Central memory CD8-positive, alpha-beta T cell (primary cell): ENCODE measurements at regions not wholly inside any gene's neighbourhood (a gene's known extent, or its start where the extent isn't known, plus 50 kb on each side); places are given as distances from the start of the nearest gene placed in this dataset.
"Not testable (repeated sequence)": the region's sequence is repeated elsewhere in the genome, so short reads cannot be mapped to it uniquely, and the experiment has no call there.

ENCODE experiments used
- ATAC-seq: fragments of 150-1000 bp; cut with Tn5 transposase; replicated peaks from 2 replicates; pipeline ENCODE4 v1.10.0; 2022; ENCODE audit warnings: mild to moderate bottlenecking, moderate FRiP score, moderate number of reproducible peaks; ENCODE audit not compliant: poor library complexity, severe bottlenecking; ENCODE audit errors: extremely low read depth
- DNase-seq, 2 donors: peaks; one replicate each; pipeline ENCODE4 v3.0.0; 2021; ENCODE audit warnings: low spot score in 2 of 2
- H3K27ac Mint-ChIP-seq: one replicate; pipeline ENCODE4 v1.8.0; 2022; ENCODE audit warnings: low read depth, mild to moderate bottlenecking, moderate library complexity, mixed read lengths
- H3K27me3 Mint-ChIP-seq: one replicate; pipeline ENCODE4 v1.8.0; 2022; ENCODE audit warnings: mixed read lengths
- H3K36me3 Mint-ChIP-seq: one replicate; pipeline ENCODE4 v1.8.0; 2022; ENCODE audit warnings: mild to moderate bottlenecking, moderate library complexity, mixed read lengths; ENCODE audit not compliant: insufficient read depth
- H3K4me1 Mint-ChIP-seq: one replicate; pipeline ENCODE4 v1.8.0; 2022; ENCODE audit warnings: mixed read lengths
- H3K4me3 Mint-ChIP-seq: one replicate; pipeline ENCODE4 v1.8.0; 2022; ENCODE audit warnings: mild to moderate bottlenecking, moderate library complexity, mixed read lengths
- H3K9me3 Mint-ChIP-seq: one replicate; pipeline ENCODE4 v1.8.0; 2022; ENCODE audit warnings: mixed read lengths

- ATAC-seq (no peak), DNase-seq (no peak)
- Mint-ChIP-seq H3K27ac (no peak overlapping the region), H3K27me3 (peaks cover 22% of the 10 kb centered on the region), H3K4me1 (no peaks in the 10 kb centered on the region), H3K4me3 (no peak overlapping the region), H3K9me3 (no peaks in the 10 kb centered on the region), H3K36me3 (peaks cover 2% of the 10 kb centered on the region)
Observed at GRCh38 chr5:77874691-77875090, 98.6 kb upstream of the TBCA start.

DNA sequence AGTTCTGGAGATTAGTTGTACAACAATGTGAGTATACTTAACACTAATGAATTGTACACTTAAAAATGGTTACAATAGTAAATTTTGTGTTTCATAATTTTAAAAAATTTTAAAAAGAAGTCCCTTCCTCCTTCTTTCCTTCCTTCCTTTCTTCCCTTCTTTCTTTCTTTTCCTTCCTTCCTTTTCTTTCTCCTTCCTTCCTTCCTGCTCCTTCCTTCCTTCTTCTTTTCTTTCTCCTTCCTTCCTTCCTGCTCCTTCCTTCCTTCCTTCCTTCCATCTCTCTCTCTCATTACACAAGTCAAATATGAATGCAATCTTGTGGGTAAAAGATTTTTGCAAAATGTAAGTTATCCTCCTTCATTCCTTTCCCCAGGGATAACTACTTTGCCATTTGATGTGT lies 97.1 kb upstream of the TBCA start:
- H3K4me3 Mint-ChIP-seq = no peak overlapping the region
- peaks cover 22% of the 10 kb centered on the region for H3K27me3 Mint-ChIP-seq
- no peak for DNase-seq
- H3K27ac Mint-ChIP-seq = no peak overlapping the region
- ATAC-seq = no peak
- no peaks in the 10 kb centered on the region for H3K9me3 Mint-ChIP-seq
- H3K4me1 Mint-ChIP-seq = no peaks in the 10 kb centered on the region
- peaks cover 2% of the 10 kb centered on the region for H3K36me3 Mint-ChIP-seq

DNA sequence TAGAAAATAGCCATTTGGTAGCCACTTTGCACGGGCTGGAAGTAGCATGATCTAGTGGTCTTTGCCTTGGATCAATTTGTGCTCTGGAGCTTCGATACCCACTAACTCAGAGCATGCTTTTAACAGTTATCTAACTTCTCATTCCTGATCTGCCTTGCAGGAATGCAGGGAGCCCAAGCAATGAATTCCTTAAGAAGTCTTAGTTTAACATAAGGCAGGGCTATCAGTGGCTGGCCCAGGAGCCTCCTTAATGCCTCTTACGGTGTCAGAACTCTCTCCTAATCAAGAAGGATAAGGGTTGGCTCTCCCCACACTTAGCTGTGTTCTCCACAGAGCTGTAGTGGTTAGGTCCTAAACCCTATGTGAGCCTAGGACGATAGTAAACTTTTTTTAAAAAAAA lies 95.8 kb upstream of the TBCA start:
- H3K4me3 Mint-ChIP-seq = no peak overlapping the region
- no peak for DNase-seq
- peaks cover 19% of the 10 kb centered on the region for H3K27me3 Mint-ChIP-seq
- no peaks in the 10 kb centered on the region for H3K9me3 Mint-ChIP-seq
- ATAC-seq = no peak
- H3K27ac Mint-ChIP-seq = no peak overlapping the region
- peaks cover 2% of the 10 kb centered on the region for H3K36me3 Mint-ChIP-seq
- no peaks in the 10 kb centered on the region for H3K4me1 Mint-ChIP-seq

GRCh38 chr5:77871016-77871415 lies 94.9 kb upstream of the TBCA start:
- Mint-ChIP-seq H3K36me3 (peaks cover 2% of the 10 kb centered on the region), H3K4me1 (no peaks in the 10 kb centered on the region), H3K9me3 (no peaks in the 10 kb centered on the region), H3K4me3 (no peak overlapping the region), H3K27ac (no peak overlapping the region), H3K27me3 (peaks cover 23% of the 10 kb centered on the region)
- ATAC-seq = no peak
- DNase-seq = no peak

DNA sequence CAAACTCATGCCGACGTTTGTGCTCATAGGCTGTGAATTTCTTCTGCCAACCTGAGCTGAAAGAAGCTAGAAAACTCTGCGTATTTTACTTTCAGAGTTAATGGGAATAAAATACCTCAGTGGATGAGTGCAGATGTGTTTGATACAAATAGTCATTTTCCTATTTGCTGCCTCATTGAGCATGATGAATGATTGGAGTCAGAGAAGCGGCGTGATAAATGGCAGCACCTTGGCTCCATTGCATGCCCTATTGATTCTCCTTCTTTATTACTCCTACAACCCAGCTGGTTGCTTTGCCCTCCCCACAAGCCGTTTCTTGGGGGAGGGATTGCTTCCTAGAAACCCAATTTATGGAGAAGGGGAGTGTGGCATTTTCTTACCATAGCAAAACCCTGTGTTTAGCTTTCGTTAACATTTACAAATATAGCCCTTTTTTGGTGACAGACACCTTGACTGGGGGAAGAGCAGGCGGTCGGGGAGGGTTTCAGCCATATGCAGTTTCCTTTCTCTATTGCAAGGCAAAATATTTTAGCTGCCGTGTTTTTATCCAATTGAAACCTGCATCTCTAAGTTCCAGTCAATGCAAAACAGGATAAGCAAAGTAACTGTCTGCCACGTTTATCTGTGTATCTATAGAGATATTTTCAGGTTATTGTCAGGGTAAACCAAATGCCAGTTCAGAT lies 93.1 kb upstream of the TBCA start:
- no peak overlapping the region for H3K27ac Mint-ChIP-seq
- no peaks in the 10 kb centered on the region for H3K4me1 Mint-ChIP-seq
- ATAC-seq (no peak), DNase-seq (no peak)
- H3K9me3 Mint-ChIP-seq = no peaks in the 10 kb centered on the region
- peaks cover 2% of the 10 kb centered on the region for H3K36me3 Mint-ChIP-seq
- H3K27me3 Mint-ChIP-seq = peaks cover 18% of the 10 kb centered on the region
- no peak overlapping the region for H3K4me3 Mint-ChIP-seq

- no peak overlapping the region for H3K27ac Mint-ChIP-seq
- no peak for DNase-seq
- H3K36me3 Mint-ChIP-seq = peaks cover 1% of the 10 kb centered on the region
- no peaks in the 10 kb centered on the region for H3K4me1 Mint-ChIP-seq
- ATAC-seq = no peak
- no peak overlapping the region for H3K4me3 Mint-ChIP-seq
- H3K27me3 Mint-ChIP-seq = peaks cover 8% of the 10 kb centered on the region
- H3K9me3 Mint-ChIP-seq = no peaks in the 10 kb centered on the region
Observed at GRCh38 chr5:77867914-77868313, 91.8 kb upstream of the TBCA start.

- ATAC-seq (no peak), DNase-seq (no peak)
- Mint-ChIP-seq H3K27me3 (peaks cover 8% of the 10 kb centered on the region), H3K4me1 (no peaks in the 10 kb centered on the region), H3K36me3 (no peaks in the 10 kb centered on the region), H3K9me3 (no peaks in the 10 kb centered on the region), H3K27ac (no peak overlapping the region), H3K4me3 (no peak overlapping the region)
Observed at GRCh38 chr5:77867194-77867691, 91.1 kb upstream of the TBCA start.

DNA sequence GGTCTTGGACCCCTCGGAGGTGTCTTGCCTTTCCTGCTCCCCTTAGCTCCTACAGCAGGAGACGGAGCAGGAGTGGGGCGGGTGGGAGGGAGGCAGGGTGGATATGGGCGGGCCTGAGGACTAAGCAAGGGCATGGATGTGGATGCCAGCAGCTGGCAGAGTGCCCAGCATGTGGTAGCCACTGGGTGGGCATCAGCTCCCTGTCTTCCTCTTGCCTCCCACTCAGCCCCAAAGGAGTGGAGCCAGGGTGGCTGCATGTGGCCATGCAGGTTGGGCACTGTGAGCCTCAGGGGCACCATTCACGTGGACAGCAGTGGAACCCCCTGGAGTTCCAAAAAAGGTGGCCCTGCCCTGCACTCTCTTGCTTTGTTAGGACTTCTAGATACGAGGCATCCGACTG lies 90.1 kb upstream of the TBCA start:
- DNase-seq = no peak
- Mint-ChIP-seq H3K9me3 (no peaks in the 10 kb centered on the region), H3K36me3 (no peaks in the 10 kb centered on the region), H3K27ac (no peak overlapping the region), H3K4me3 (no peak overlapping the region), H3K4me1 (no peaks in the 10 kb centered on the region), H3K27me3 (peaks cover 8% of the 10 kb centered on the region)
- ATAC-seq = no peak

DNA sequence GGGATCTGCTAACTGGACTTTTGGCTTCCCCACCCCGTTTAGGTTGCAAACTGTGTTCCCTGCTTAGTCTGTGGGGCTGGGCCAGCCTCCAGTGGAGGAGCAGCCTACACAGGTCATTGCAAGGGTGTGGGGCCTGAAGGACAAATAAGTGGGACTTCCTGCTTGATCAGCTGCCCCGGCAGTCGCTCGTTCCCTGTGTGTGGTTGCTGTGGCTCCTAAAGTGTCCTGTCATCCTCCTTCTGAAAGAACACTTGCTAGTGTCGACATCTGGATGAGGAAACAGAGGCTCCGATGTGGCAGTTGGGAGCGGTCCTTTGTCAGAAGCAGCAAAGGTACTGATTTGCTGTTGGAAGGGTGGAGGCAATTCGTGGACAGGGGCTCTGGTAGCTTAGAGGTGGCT lies 88.9 kb upstream of the TBCA start:
- Mint-ChIP-seq H3K36me3 (no peaks in the 10 kb centered on the region), H3K27ac (no peak overlapping the region), H3K4me3 (no peak overlapping the region), H3K4me1 (no peaks in the 10 kb centered on the region), H3K27me3 (peaks cover 8% of the 10 kb centered on the region), H3K9me3 (no peaks in the 10 kb centered on the region)
- DNase-seq = no peak
- ATAC-seq = no peak

GRCh38 chr5:77863181-77863580 lies 87.0 kb upstream of the TBCA start:
- ATAC-seq (no peak), DNase-seq (no peak)
- H3K4me3 Mint-ChIP-seq = no peak overlapping the region
- H3K27me3 Mint-ChIP-seq = peaks cover 8% of the 10 kb centered on the region
- no peaks in the 10 kb centered on the region for H3K36me3 Mint-ChIP-seq
- H3K4me1 Mint-ChIP-seq = no peaks in the 10 kb centered on the region
- no peaks in the 10 kb centered on the region for H3K9me3 Mint-ChIP-seq
- no peak overlapping the region for H3K27ac Mint-ChIP-seq

- no peak for ATAC-seq
- Mint-ChIP-seq H3K4me3 (no peak overlapping the region), H3K27ac (no peak overlapping the region)
Observed at GRCh38 chr5:77861576-77861975, 85.4 kb upstream of the TBCA start.

DNA sequence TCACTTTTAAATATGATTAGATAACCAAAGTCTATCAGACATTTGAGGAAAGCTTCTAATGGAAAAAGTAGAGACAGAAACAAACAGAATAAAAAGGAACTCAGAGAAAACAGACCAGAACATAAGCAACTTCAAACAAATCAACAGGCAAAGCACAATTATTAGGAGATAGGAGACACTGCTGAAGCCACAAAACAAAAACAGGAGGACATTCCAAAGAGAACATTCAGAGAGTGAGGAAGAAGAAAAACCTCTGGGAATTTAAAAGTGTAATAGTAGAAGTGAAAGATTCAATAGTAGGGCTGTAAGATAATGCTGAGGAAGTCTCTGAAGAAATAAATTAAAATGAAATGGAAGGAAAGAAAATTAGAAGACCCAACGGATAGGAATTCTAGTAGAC lies 83.2 kb upstream of the TBCA start:
- no peak overlapping the region for H3K27ac Mint-ChIP-seq
- H3K36me3 Mint-ChIP-seq = no peaks in the 10 kb centered on the region
- H3K9me3 Mint-ChIP-seq = no peaks in the 10 kb centered on the region
- no peak overlapping the region for H3K4me3 Mint-ChIP-seq
- ATAC-seq (no peak), DNase-seq (no peak)
- no peaks in the 10 kb centered on the region for H3K4me1 Mint-ChIP-seq
- H3K27me3 Mint-ChIP-seq = peaks cover 18% of the 10 kb centered on the region

More at GRCh38 chr5:77861576-77861975, 85.4 kb upstream of the TBCA start:
- H3K36me3 Mint-ChIP-seq = no peaks in the 10 kb centered on the region
- peaks cover 5% of the 10 kb centered on the region for H3K27me3 Mint-ChIP-seq
- H3K9me3 Mint-ChIP-seq = no peaks in the 10 kb centered on the region
- H3K4me1 Mint-ChIP-seq = no peaks in the 10 kb centered on the region
- no peak for DNase-seq

DNA sequence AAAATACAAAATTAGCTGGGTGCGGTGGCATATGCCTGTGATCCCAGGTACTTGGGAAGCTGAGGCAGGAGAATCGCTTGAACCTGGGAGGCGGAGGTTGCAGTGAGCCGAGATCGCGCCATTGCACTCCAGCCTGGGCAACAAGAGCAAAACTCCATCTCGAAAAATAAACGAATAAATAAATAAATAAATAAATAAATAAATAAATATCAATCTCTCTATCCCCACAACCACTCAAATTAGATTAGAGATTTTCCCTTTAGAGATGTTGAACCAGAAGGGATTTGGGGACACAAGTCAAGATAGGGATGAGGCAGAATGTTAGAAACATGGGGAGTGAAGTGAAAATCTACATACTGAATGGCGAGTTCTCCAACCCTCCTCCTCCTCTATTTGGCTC lies 82.5 kb upstream of the TBCA start:
- not testable (repeated sequence) for H3K36me3 Mint-ChIP-seq, ATAC-seq

More for the DNA sequence above, 82.5 kb upstream of the TBCA start:
- H3K9me3 Mint-ChIP-seq, DNase-seq, H3K4me1 Mint-ChIP-seq, H3K27ac Mint-ChIP-seq, H3K4me3 Mint-ChIP-seq: not testable (repeated sequence)
- peaks cover 24% of the 10 kb centered on the region for H3K27me3 Mint-ChIP-seq
